PC-3 (cell line): ENCODE measurements at regions not wholly inside any gene's neighbourhood (a gene's known extent, or its start where the extent isn't known, plus 50 kb on each side); places are given as distances from the start of the nearest gene placed in this dataset.

Experiments
- ATAC-seq: fragments of 200-7000 bp; cut with Tn5 transposase; 2 replicates; pipeline ENCODE4 v1.9.1; 2020; ENCODE audit warnings: mild to moderate bottlenecking, moderate library complexity
- BruUV-seq: library from RNA; stranded (reverse); fragments of 400-500 nt; replicated peaks from 2 replicates; lab custom pipeline; 2021; lab: Mats Ljungman, UMichigan
- CTCF ChIA-PET: fragments of 300-600 bp; sonication (Branson Sonifier 250); formaldehyde crosslinking; loops from one replicate; lab custom pipeline; 2022; ENCODE audit warnings: antibody characterized with exemption; lab: Charles Lee
- POLR2A ChIA-PET: fragments of 300-600 bp; sonication (Branson Sonifier 250); formaldehyde crosslinking; loops from one replicate; lab custom pipeline; 2022; ENCODE audit warnings: antibody characterized with exemption; ENCODE audit not compliant: unreplicated experiment; lab: Charles Lee
- DNase-seq: peaks from one replicate; pipeline ENCODE4 v3.0.0-alpha.2; 2015
- H2AFZ ChIP-seq: fragments of 300-600 bp; sonication (generic); 2 replicates; pipeline ENCODE4 v1.6.0; 2016; ENCODE audit warnings: antibody characterized with exemption, low read length
- H3F3A ChIP-seq: fragments of 300-600 bp; sonication (generic); one replicate; pipeline ENCODE4 v1.6.0; 2017; ENCODE audit warnings: antibody characterized with exemption, low read length, control low read depth, mild to moderate bottlenecking; ENCODE audit not compliant: unreplicated experiment
- H3K27ac ChIP-seq: fragments of 300-600 bp; sonication (generic); 2 replicates; pipeline ENCODE4 v1.5.1; 2016; ENCODE audit warnings: mild to moderate bottlenecking, low read length
- H3K27me3 ChIP-seq: fragments of 300-600 bp; sonication (generic); 2 replicates; pipeline ENCODE4 v1.6.1; 2016; ENCODE audit warnings: low read length, mixed read lengths
- H3K36me3 ChIP-seq: fragments of 300-600 bp; sonication (generic); 2 replicates; pipeline ENCODE4 v1.6.1; 2016; ENCODE audit warnings: low read depth, mixed run types, low read length, mixed read lengths
- H3K4me1 ChIP-seq: fragments of 300-600 bp; sonication (generic); 2 replicates; pipeline ENCODE4 v1.5.1; 2016; ENCODE audit warnings: low read length; ENCODE audit not compliant: insufficient read depth
- H3K4me2 ChIP-seq: fragments of 300-600 bp; sonication (generic); 2 replicates; pipeline ENCODE4 v1.6.0; 2016; ENCODE audit warnings: low read length
- H3K4me3 ChIP-seq: fragments of 300-600 bp; sonication (generic); 2 replicates; pipeline ENCODE4 v1.5.1; 2016; ENCODE audit warnings: mild to moderate bottlenecking, low read length, mixed read lengths
- H3K79me2 ChIP-seq: fragments of 300-600 bp; sonication (generic); 2 replicates; pipeline ENCODE4 v1.6.1; 2017; ENCODE audit warnings: low read length, mixed read lengths
- H3K9ac ChIP-seq: fragments of 300-600 bp; sonication (generic); 2 replicates; pipeline ENCODE4 v1.6.0; 2016; ENCODE audit warnings: mild to moderate bottlenecking, low read length
- H3K9me2 ChIP-seq: fragments of 300-600 bp; sonication (generic); replicated peaks from 2 replicates; pipeline ENCODE4 v1.6.1; 2016; ENCODE audit warnings: mixed run types, low read length, mixed read lengths
- H3K9me3 ChIP-seq: fragments of 300-600 bp; sonication (generic); 2 replicates; pipeline ENCODE4 v1.6.1; 2016; ENCODE audit warnings: low read length, mixed read lengths
- H4K20me1 ChIP-seq: fragments of 300-600 bp; sonication (generic); 2 replicates; pipeline ENCODE4 v1.6.1; 2016; ENCODE audit warnings: low read length, mixed read lengths
- EZH2 ChIP-seq: fragments of 300-600 bp; sonication (generic); IDR thresholded peaks from one replicate; pipeline ENCODE4 v1.6.1; 2017; ENCODE audit warnings: antibody characterized with exemption, mild to moderate bottlenecking, low read length; ENCODE audit not compliant: unreplicated experiment
- EZH2phosphoT487 ChIP-seq: fragments of 300-600 bp; sonication (generic); IDR thresholded peaks from 2 replicates; pipeline ENCODE4 v1.6.1; 2018; ENCODE audit warnings: mild to moderate bottlenecking, antibody characterized with exemption, low read length, borderline replicate concordance
- intact Hi-C: fragments of 100-400 bp; cut with micrococcal nuclease; formaldehyde crosslinking; loops from 2 replicates; pipeline ENCODE4 v1.9.0; 2023
- TF ChIP-seq, protein P1 (sequence below): fragments of 300-600 bp; sonication (generic); conservative IDR thresholded peaks from 2 replicates; pipeline ENCODE4 v1.5.1; 2017; ENCODE audit warnings: antibody characterized with exemption, low read depth, mild to moderate bottlenecking, low read length

GRCh38 chr13:109913936-109914510 is 127.6 kb upstream of the IRS2 start:
- H3K9me2 ChIP-seq = no peaks in the 10 kb centered on the region
- no peak overlapping the region for H3K4me2 ChIP-seq
- H3K27ac ChIP-seq = no peak overlapping the region
- DNase-seq (no peak), ATAC-seq (no peak)
- H3K4me3 ChIP-seq = no peak overlapping the region
- no peaks in the 10 kb centered on the region for H3K36me3 ChIP-seq
- no peaks in the 10 kb centered on the region for H3K9me3 ChIP-seq
- no peak for TF ChIP-seq EZH2phosphoT487
- TF ChIP-seq, protein P1, sequence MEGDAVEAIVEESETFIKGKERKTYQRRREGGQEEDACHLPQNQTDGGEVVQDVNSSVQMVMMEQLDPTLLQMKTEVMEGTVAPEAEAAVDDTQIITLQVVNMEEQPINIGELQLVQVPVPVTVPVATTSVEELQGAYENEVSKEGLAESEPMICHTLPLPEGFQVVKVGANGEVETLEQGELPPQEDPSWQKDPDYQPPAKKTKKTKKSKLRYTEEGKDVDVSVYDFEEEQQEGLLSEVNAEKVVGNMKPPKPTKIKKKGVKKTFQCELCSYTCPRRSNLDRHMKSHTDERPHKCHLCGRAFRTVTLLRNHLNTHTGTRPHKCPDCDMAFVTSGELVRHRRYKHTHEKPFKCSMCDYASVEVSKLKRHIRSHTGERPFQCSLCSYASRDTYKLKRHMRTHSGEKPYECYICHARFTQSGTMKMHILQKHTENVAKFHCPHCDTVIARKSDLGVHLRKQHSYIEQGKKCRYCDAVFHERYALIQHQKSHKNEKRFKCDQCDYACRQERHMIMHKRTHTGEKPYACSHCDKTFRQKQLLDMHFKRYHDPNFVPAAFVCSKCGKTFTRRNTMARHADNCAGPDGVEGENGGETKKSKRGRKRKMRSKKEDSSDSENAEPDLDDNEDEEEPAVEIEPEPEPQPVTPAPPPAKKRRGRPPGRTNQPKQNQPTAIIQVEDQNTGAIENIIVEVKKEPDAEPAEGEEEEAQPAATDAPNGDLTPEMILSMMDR = no peak
- TF ChIP-seq EZH2 = no peak
- H3K27me3 ChIP-seq = no peaks in the 10 kb centered on the region
- BruUV-seq = no TSS peak
- H4K20me1 ChIP-seq = no peaks in the 10 kb centered on the region
- ChIA-PET CTCF (no interaction called here), POLR2A (no interaction called here)
- no peak overlapping the region for H3K9ac ChIP-seq
- H2AFZ ChIP-seq = no peak overlapping the region
- intact Hi-C loops = no loop called here
- H3F3A ChIP-seq = no peaks in the 10 kb centered on the region
- no peaks in the 10 kb centered on the region for H3K79me2 ChIP-seq
- H3K4me1 ChIP-seq = no peaks in the 10 kb centered on the region

GRCh38 chr13:109913186-109913585 is 126.8 kb upstream of the IRS2 start:
- CTCF ChIA-PET = no interaction called here
- no peak for DNase-seq
- Histone ChIP-seq H3K36me3 (no peaks in the 10 kb centered on the region), H3K4me3 (no peak overlapping the region), H3K79me2 (no peaks in the 10 kb centered on the region), H3K9me3 (no peaks in the 10 kb centered on the region), H3F3A (no peaks in the 10 kb centered on the region), H3K4me2 (no peak overlapping the region), H3K4me1 (no peaks in the 10 kb centered on the region), H3K27ac (no peak overlapping the region), H2AFZ (no peak overlapping the region), H3K9me2 (no peaks in the 10 kb centered on the region), H3K27me3 (no peaks in the 10 kb centered on the region), H3K9ac (no peak overlapping the region), H4K20me1 (no peaks in the 10 kb centered on the region)
- no peak for ATAC-seq
- no TSS peak for BruUV-seq
- intact Hi-C loops = no loop called here
- TF ChIP-seq EZH2 (no peak), EZH2phosphoT487 (no peak)
- POLR2A ChIA-PET = no interaction called here

GRCh38 chr13:109910194-109910593 is 123.8 kb upstream of the IRS2 start:
- TF ChIP-seq EZH2phosphoT487 (no peak), EZH2 (no peak)
- TF ChIP-seq, protein P1 = no peak
- Histone ChIP-seq H3K4me3 (no peak overlapping the region), H3K36me3 (no peaks in the 10 kb centered on the region), H3K27ac (no peak overlapping the region), H4K20me1 (no peaks in the 10 kb centered on the region), H3K9me3 (no peaks in the 10 kb centered on the region), H3K79me2 (no peaks in the 10 kb centered on the region), H3K27me3 (no peaks in the 10 kb centered on the region), H3K4me2 (no peak overlapping the region), H3K9me2 (no peaks in the 10 kb centered on the region), H3F3A (no peaks in the 10 kb centered on the region), H3K4me1 (no peaks in the 10 kb centered on the region), H3K9ac (no peak overlapping the region), H2AFZ (no peak overlapping the region)
- DNase-seq (no peak), ATAC-seq (no peak)
- no TSS peak for BruUV-seq
- intact Hi-C loops = no loop called here
- CTCF ChIA-PET = no interaction called here
- POLR2A ChIA-PET = no interaction called here
